ENCODE measurements at regions not wholly inside any gene's neighbourhood (a gene's known extent, or its start where the extent isn't known, plus 50 kb on each side); places are given as distances from the start of the nearest gene placed in this dataset.

DNA sequence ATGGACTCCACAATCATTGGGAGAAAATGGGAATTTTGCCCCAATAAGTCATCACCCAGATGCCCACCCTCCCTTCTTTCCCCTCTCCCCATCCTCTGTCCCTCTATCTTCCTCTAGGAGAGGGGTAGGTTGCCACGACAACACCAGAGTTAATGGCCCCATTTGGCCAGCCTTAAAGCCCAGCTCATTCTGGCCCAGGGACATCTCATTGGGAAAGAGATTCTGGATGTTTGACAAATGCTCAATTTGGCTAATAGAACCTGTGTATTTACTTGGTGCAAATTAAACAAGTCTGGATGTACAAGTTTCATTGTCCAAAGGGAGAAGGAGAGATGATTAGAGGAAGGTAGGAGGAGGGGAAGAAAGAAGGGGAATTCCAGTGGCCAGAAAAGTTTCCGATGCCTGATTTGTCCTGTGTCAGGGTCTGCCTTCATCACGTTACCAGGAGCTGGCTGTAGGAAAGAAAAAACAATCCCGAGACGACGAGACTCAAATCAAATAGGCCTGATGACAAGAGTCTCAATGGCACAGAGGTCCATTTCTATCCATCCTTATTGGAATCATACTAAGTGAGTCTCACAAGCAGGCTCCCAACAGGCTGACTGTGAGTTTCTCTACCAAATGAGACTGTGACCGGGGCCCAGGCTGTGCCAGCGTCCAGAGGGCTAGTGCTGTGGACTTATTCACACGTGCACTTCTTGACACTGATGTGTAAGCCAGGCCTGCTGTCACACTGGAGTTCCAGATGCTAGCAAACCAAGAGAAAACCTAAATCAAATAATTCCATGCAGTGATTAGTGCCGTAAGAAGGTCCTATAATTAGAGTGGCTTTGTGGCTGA, 265.2 kb upstream of the APCDD1 start:
- TF ChIP-seq POLR2AphosphoS5 (IDR thresholded peaks at IDR 0.05; ENCODE audit: low read depth) = no peak
- TF ChIP-seq, protein P1, sequence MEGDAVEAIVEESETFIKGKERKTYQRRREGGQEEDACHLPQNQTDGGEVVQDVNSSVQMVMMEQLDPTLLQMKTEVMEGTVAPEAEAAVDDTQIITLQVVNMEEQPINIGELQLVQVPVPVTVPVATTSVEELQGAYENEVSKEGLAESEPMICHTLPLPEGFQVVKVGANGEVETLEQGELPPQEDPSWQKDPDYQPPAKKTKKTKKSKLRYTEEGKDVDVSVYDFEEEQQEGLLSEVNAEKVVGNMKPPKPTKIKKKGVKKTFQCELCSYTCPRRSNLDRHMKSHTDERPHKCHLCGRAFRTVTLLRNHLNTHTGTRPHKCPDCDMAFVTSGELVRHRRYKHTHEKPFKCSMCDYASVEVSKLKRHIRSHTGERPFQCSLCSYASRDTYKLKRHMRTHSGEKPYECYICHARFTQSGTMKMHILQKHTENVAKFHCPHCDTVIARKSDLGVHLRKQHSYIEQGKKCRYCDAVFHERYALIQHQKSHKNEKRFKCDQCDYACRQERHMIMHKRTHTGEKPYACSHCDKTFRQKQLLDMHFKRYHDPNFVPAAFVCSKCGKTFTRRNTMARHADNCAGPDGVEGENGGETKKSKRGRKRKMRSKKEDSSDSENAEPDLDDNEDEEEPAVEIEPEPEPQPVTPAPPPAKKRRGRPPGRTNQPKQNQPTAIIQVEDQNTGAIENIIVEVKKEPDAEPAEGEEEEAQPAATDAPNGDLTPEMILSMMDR (IDR thresholded peaks at IDR 0.05; ENCODE audit: insufficient read depth, low read length) = no peak
- no peak for TF ChIP-seq SPI1 (IDR thresholded peaks at IDR 0.05; ENCODE audit: borderline replicate concordance, low read depth)
- TF ChIP-seq, protein P2, sequence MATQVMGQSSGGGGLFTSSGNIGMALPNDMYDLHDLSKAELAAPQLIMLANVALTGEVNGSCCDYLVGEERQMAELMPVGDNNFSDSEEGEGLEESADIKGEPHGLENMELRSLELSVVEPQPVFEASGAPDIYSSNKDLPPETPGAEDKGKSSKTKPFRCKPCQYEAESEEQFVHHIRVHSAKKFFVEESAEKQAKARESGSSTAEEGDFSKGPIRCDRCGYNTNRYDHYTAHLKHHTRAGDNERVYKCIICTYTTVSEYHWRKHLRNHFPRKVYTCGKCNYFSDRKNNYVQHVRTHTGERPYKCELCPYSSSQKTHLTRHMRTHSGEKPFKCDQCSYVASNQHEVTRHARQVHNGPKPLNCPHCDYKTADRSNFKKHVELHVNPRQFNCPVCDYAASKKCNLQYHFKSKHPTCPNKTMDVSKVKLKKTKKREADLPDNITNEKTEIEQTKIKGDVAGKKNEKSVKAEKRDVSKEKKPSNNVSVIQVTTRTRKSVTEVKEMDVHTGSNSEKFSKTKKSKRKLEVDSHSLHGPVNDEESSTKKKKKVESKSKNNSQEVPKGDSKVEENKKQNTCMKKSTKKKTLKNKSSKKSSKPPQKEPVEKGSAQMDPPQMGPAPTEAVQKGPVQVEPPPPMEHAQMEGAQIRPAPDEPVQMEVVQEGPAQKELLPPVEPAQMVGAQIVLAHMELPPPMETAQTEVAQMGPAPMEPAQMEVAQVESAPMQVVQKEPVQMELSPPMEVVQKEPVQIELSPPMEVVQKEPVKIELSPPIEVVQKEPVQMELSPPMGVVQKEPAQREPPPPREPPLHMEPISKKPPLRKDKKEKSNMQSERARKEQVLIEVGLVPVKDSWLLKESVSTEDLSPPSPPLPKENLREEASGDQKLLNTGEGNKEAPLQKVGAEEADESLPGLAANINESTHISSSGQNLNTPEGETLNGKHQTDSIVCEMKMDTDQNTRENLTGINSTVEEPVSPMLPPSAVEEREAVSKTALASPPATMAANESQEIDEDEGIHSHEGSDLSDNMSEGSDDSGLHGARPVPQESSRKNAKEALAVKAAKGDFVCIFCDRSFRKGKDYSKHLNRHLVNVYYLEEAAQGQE (IDR thresholded peaks at IDR 0.05; ENCODE audit: insufficient replicate concordance, low read depth) = no peak
- TF ChIP-seq GABPA (IDR thresholded peaks at IDR 0.05; ENCODE audit: low read depth) = no peak

Data from HL-60 (cell line).